WTC11 (cell line): ENCODE measurements at regions not wholly inside any gene's neighbourhood (a gene's known extent, or its start where the extent isn't known, plus 50 kb on each side); places are given as distances from the start of the nearest gene placed in this dataset.

Experiments
- ATF2 ChIP-seq: sonication (generic); formaldehyde crosslinking; IDR thresholded peaks from 2 replicates; pipeline ENCODE4 v1.8.1; 2022; ENCODE audit warnings: low read depth, missing genetic modification reagents, borderline replicate concordance
- CTCF ChIP-seq: fragments of 200-600 bp; IDR thresholded peaks from 2 replicates; pipeline ENCODE4 v1.8.0; 2022; ENCODE audit warnings: antibody characterized with exemption
- GABPB1 ChIP-seq: sonication (generic); formaldehyde crosslinking; IDR thresholded peaks from 2 replicates; pipeline ENCODE4 v1.8.1; 2023; ENCODE audit warnings: mild to moderate bottlenecking, missing genetic modification reagents
- GRHL2 ChIP-seq: fragments of 250-450 bp; sonication (Bioruptor Pico); IDR thresholded peaks from 2 replicates; pipeline ENCODE4 v1.8.0; 2022; ENCODE audit warnings: mild to moderate bottlenecking, moderate library complexity; ENCODE audit not compliant: insufficient replicate concordance, severe bottlenecking
- JUN ChIP-seq: sonication (generic); formaldehyde crosslinking; IDR thresholded peaks from 2 replicates; pipeline ENCODE4 v1.8.0; 2023; ENCODE audit warnings: mild to moderate bottlenecking, missing genetic modification reagents
- TEAD4 ChIP-seq: sonication (generic); formaldehyde crosslinking; IDR thresholded peaks from 2 replicates; pipeline ENCODE4 v1.8.0; 2022; ENCODE audit warnings: mild to moderate bottlenecking, missing genetic modification reagents

- TF ChIP-seq CTCF (no peak), ATF2 (CRISPR knock-in tag) (no peak), TEAD4 (CRISPR knock-in tag) (no peak), GRHL2 (CRISPR knock-in tag) (no peak), JUN (CRISPR knock-in tag) (no peak), GABPB1 (no peak)
Measured at GRCh38 chr18:30679285-30679930, 363.1 kb downstream of the DSC3 start.
